ENCODE measurements at regions not wholly inside any gene's neighbourhood (a gene's known extent, or its start where the extent isn't known, plus 50 kb on each side); places are given as distances from the start of the nearest gene placed in this dataset.

GRCh38 chr9:20209391-20210340 lies 412.6 kb downstream of the MLLT3 start:
- no peak for FAIRE-seq
- no peak overlapping the region for H3K9ac ChIP-seq (ENCODE audit: insufficient read depth in 1 of 2, low read depth in 2 of 2, low read length in 2 of 2)
- no peak for ATAC-seq
- H2AFZ ChIP-seq (ENCODE audit: low read depth, low read length) = no peak overlapping the region
- no peak overlapping the region for H3K27ac ChIP-seq (ENCODE audit: extremely low read depth, low read depth, low read length)
- H3K4me1 ChIP-seq (replicated peaks in 1 of 2; ENCODE audit: control insufficient read depth in 2 of 2, insufficient read depth in 2 of 2, low read length in 2 of 2) = no peaks in the 10 kb centered on the region
- no TSS peak for BruUV-seq (replicated peaks)
- no peaks in the 10 kb centered on the region for H3K9me1 ChIP-seq (ENCODE audit: control insufficient read depth, insufficient read depth, low read length)
- ChIA-PET CTCF (ENCODE audit: low intra/inter-chr PET ratio) (no interaction called here), POLR2A (no interaction called here)
- H3K4me3 ChIP-seq = no peak overlapping the region
- no peaks in the 10 kb centered on the region for H4K20me1 ChIP-seq (replicated peaks; ENCODE audit: control insufficient read depth, insufficient read depth, low read length)
- H3K4me2 ChIP-seq (ENCODE audit: insufficient read depth, low read length) = no peak overlapping the region
- 4% methylated on average over 7 of the region's 7 CpGs for WGBS (ENCODE audit: insufficient coverage, low coverage, missing lambda C conversion rate)
- H3K9me3 ChIP-seq (replicated peaks; ENCODE audit: control insufficient read depth, insufficient read depth, low read depth, low read length) = no peaks in the 10 kb centered on the region
- no peaks in the 10 kb centered on the region for H3K36me3 ChIP-seq (ENCODE audit: control insufficient read depth, insufficient read depth, low read length)
- intact Hi-C loops (cut with micrococcal nuclease) = loop anchor here (10.0 kb wide), 1 partner anchor 55 kb away; no protein-coding TSS in a partner anchor
- no peak for DNase-seq (ENCODE audit: extremely low read depth in 1 of 4, low spot score in 3 of 4)
- in situ Hi-C loops (cut with MboI) = no loop called here
- no peaks in the 10 kb centered on the region for H3K27me3 ChIP-seq (ENCODE audit: control insufficient read depth in 2 of 2, insufficient read depth in 2 of 2, low read length in 2 of 2)
- no peaks in the 10 kb centered on the region for H3K79me2 ChIP-seq (ENCODE audit: control insufficient read depth, insufficient read depth, low read length)
- TF ChIP-seq ZNF165 (CRISPR knock-in tag; IDR thresholded peaks at IDR 0.05; ENCODE audit: borderline replicate concordance) (no peak), PHF21A (IDR thresholded peaks at IDR 0.05; ENCODE audit: borderline replicate concordance, low read depth) (no peak), TAF7 (tag; IDR thresholded peaks at IDR 0.05) (no peak), RCOR1 (IDR thresholded peaks at IDR 0.05; ENCODE audit: borderline replicate concordance in 1 of 2, low read depth in 2 of 2, low read length in 2 of 2) (no peak), WHSC1 (IDR thresholded peaks at IDR 0.05; ENCODE audit: low read length) (no peak), SIN3A (IDR thresholded peaks at IDR 0.05; ENCODE audit: borderline replicate concordance in 2 of 2, control insufficient read depth in 1 of 2, low read depth in 2 of 2, low read length in 2 of 2) (no peak), STAT5A (IDR thresholded peaks at IDR 0.05; ENCODE audit: borderline replicate concordance, low read length) (no peak), CHAMP1 (IDR thresholded peaks at IDR 0.05) (no peak), ZNF785 (CRISPR knock-in tag; IDR thresholded peaks at IDR 0.05) (no peak), BHLHE40 (IDR thresholded peaks at IDR 0.05; ENCODE audit: low read length) (no peak), ZNF408 (CRISPR knock-in tag; IDR thresholded peaks at IDR 0.05; ENCODE audit: low read depth) (no peak), PHF8 (IDR thresholded peaks at IDR 0.05; ENCODE audit: borderline replicate concordance, low read length) (no peak)
- TF ChIP-seq, protein P1, sequence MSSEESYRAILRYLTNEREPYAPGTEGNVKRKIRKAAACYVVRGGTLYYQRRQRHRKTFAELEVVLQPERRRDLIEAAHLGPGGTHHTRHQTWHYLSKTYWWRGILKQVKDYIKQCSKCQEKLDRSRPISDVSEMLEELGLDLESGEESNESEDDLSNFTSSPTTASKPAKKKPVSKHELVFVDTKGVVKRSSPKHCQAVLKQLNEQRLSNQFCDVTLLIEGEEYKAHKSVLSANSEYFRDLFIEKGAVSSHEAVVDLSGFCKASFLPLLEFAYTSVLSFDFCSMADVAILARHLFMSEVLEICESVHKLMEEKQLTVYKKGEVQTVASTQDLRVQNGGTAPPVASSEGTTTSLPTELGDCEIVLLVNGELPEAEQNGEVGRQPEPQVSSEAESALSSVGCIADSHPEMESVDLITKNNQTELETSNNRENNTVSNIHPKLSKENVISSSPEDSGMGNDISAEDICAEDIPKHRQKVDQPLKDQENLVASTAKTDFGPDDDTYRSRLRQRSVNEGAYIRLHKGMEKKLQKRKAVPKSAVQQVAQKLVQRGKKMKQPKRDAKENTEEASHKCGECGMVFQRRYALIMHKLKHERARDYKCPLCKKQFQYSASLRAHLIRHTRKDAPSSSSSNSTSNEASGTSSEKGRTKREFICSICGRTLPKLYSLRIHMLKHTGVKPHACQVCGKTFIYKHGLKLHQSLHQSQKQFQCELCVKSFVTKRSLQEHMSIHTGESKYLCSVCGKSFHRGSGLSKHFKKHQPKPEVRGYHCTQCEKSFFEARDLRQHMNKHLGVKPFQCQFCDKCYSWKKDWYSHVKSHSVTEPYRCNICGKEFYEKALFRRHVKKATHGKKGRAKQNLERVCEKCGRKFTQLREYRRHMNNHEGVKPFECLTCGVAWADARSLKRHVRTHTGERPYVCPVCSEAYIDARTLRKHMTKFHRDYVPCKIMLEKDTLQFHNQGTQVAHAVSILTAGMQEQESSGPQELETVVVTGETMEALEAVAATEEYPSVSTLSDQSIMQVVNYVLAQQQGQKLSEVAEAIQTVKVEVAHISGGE (CRISPR knock-in tag; IDR thresholded peaks at IDR 0.05) = no peak
- TF ChIP-seq, protein P2, sequence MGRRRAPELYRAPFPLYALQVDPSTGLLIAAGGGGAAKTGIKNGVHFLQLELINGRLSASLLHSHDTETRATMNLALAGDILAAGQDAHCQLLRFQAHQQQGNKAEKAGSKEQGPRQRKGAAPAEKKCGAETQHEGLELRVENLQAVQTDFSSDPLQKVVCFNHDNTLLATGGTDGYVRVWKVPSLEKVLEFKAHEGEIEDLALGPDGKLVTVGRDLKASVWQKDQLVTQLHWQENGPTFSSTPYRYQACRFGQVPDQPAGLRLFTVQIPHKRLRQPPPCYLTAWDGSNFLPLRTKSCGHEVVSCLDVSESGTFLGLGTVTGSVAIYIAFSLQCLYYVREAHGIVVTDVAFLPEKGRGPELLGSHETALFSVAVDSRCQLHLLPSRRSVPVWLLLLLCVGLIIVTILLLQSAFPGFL (CRISPR knock-in tag; IDR thresholded peaks at IDR 0.05) = no peak
